ENCODE measurements at regions not wholly inside any gene's neighbourhood (a gene's known extent, or its start where the extent isn't known, plus 50 kb on each side); places are given as distances from the start of the nearest gene placed in this dataset.

DNA sequence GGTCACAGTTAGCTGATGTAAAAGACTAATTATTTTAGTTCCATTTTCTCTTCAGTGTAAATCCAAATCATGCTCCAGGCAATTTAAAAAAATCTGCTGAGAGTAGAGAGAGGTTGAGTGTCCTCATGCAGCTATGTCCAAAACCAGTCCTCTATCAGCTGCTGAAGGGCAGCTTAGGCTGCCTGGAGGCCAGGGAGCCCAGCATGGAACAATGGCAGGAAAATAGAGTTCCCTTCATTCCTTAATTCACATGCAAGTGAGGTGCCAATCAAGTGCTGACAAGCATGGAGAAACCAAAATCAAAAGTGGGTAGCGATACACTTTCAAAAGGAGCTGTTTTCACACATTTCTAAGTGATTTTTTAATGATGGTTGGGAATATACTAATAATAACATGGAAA lies 78.3 kb upstream of the POU5F2 start:
- TF ChIP-seq, protein P1, sequence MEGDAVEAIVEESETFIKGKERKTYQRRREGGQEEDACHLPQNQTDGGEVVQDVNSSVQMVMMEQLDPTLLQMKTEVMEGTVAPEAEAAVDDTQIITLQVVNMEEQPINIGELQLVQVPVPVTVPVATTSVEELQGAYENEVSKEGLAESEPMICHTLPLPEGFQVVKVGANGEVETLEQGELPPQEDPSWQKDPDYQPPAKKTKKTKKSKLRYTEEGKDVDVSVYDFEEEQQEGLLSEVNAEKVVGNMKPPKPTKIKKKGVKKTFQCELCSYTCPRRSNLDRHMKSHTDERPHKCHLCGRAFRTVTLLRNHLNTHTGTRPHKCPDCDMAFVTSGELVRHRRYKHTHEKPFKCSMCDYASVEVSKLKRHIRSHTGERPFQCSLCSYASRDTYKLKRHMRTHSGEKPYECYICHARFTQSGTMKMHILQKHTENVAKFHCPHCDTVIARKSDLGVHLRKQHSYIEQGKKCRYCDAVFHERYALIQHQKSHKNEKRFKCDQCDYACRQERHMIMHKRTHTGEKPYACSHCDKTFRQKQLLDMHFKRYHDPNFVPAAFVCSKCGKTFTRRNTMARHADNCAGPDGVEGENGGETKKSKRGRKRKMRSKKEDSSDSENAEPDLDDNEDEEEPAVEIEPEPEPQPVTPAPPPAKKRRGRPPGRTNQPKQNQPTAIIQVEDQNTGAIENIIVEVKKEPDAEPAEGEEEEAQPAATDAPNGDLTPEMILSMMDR (IDR thresholded peaks at IDR 0.05; ENCODE audit: unreplicated experiment): no peak
- Mint-ChIP-seq H3K4me3 (no peak overlapping the region), H3K27ac (no peak overlapping the region), H3K4me1 (no peaks in the 10 kb centered on the region), H3K27me3 (ENCODE audit: low read depth) (no peaks in the 10 kb centered on the region), H3K36me3 (peaks cover 7% of the 10 kb centered on the region), H3K9me3 (peaks cover 6% of the 10 kb centered on the region)
- no peak for DNase-seq (ENCODE audit: low spot score in 2 of 2, unreplicated experiment in 2 of 2)

DNA sequence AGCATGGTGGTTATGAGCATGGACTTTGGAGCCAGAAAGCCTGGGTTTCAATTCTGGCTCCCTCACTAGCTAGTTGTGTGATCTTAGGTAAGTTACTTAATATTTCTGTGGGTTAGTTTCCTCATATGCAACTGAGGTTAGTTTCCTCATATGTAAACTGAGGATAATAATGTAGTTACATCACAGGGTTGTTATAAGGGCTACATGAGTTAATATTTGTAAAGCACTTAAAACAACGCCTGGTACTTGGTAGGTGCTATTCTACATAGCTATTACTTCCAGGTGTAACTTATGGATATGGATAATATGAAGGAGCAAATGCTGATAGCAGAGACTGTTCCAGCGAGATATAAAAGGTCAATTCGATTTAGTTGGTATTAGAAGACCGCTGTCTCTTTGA lies 69.4 kb upstream of the POU5F2 start:
- no peaks in the 10 kb centered on the region for H3K27me3 Mint-ChIP-seq (ENCODE audit: low read depth)
- no peak overlapping the region for H3K4me3 Mint-ChIP-seq
- H3K9me3 Mint-ChIP-seq: peaks cover 5% of the 10 kb centered on the region
- H3K27ac Mint-ChIP-seq: no peak overlapping the region
- no peaks in the 10 kb centered on the region for H3K4me1 Mint-ChIP-seq
- peaks cover 8% of the 10 kb centered on the region for H3K36me3 Mint-ChIP-seq
- TF ChIP-seq, protein P1 (IDR thresholded peaks at IDR 0.05; ENCODE audit: unreplicated experiment): no peak
- DNase-seq (ENCODE audit: low spot score in 2 of 2, unreplicated experiment in 2 of 2): no peak

DNA sequence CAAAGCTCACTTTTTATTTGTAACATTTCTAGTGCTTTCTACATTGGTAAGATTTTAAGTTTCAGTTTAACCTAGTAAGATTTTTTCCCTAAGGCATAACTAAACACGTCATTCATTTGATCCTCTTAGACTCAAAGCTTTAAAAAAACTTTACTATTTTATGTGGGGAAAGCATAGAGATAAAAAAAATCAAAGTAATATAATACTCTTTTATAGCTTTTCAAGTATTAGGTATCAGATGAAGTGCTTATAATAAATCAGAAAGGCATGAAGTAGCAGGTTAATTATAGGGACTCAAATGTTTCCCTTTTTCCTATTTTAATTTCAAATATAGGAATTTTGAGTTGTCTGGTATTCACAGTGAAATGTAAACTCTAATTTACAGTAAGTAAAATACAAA lies 68.0 kb upstream of the POU5F2 start:
- Mint-ChIP-seq H3K4me1 (no peaks in the 10 kb centered on the region), H3K27me3 (ENCODE audit: low read depth) (no peaks in the 10 kb centered on the region), H3K27ac (no peak overlapping the region), H3K4me3 (no peak overlapping the region), H3K9me3 (peaks cover 5% of the 10 kb centered on the region), H3K36me3 (peaks cover 7% of the 10 kb centered on the region)
- DNase-seq (ENCODE audit: low spot score in 2 of 2, unreplicated experiment in 2 of 2): no peak
- TF ChIP-seq, protein P1 (IDR thresholded peaks at IDR 0.05; ENCODE audit: unreplicated experiment): no peak

DNA sequence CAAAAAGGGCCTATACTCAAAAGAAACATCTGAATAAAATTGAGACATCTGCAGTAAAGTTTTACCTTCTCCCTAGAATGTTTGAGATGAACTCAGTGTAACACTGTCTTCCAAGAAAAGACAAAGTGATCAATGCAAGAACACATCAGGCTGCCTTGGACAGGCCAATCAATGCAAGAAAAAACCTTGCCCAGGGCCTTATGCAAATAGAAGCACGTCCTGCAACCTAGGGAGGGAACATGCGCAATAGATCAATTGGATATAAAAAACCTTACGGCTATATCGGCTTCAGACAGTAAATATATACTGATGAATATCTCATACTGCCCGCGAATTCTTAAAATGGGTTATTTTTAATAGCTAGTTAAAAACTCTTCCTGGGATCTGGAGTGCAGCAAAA lies 66.4 kb upstream of the POU5F2 start:
- no peak overlapping the region for H3K4me3 Mint-ChIP-seq
- TF ChIP-seq, protein P1 (IDR thresholded peaks at IDR 0.05; ENCODE audit: unreplicated experiment): no peak
- no peaks in the 10 kb centered on the region for H3K27me3 Mint-ChIP-seq (ENCODE audit: low read depth)
- no peaks in the 10 kb centered on the region for H3K9me3 Mint-ChIP-seq
- no peak overlapping the region for H3K27ac Mint-ChIP-seq
- no peaks in the 10 kb centered on the region for H3K4me1 Mint-ChIP-seq
- H3K36me3 Mint-ChIP-seq: no peaks in the 10 kb centered on the region
- DNase-seq (ENCODE audit: low spot score in 2 of 2, unreplicated experiment in 2 of 2): no peak

DNA sequence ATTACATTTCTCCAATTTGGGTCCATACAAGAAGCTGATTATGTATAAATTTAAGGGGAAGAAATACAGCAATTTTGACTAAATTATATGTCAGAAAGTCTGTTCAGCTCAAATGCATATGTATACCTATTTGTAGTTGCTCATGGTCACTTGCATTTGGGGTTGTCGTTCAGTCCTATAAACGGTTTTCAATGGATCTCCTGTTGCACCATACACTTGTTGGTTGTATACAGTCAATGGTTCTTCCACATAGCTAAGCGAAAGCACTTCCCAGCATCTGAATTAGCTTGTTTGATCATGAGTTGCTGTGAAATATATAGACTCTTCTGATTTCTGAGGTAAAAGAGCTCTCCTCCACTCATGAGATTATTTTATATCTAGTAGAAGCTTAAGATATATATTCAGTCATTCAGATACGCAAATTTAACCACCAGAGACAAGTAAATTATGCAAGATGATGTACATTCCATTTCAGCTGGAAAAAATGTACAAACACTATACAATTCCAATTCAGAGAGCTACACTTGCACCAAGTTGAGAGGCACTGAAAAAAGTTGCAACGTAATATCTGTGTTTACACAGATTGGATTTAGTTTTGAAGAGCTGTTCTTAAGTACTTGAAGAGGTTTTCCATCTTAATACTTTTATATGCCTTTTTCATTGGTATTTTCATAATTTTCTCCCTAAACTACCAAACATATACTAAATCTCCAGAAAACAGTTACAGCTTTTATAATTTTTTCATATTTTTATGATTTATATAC lies 64.4 kb upstream of the POU5F2 start:
- H3K9me3 Mint-ChIP-seq: no peaks in the 10 kb centered on the region
- H3K36me3 Mint-ChIP-seq: no peaks in the 10 kb centered on the region
- no peaks in the 10 kb centered on the region for H3K27me3 Mint-ChIP-seq (ENCODE audit: low read depth)
- no peak overlapping the region for H3K27ac Mint-ChIP-seq
- peaks cover 4% of the 10 kb centered on the region for H3K4me1 Mint-ChIP-seq
- no peak overlapping the region for H3K4me3 Mint-ChIP-seq
- TF ChIP-seq, protein P1 (IDR thresholded peaks at IDR 0.05; ENCODE audit: unreplicated experiment): no peak
- DNase-seq (ENCODE audit: low spot score in 2 of 2, unreplicated experiment in 2 of 2): no peak
